ENCODE measurements at regions not wholly inside any gene's neighbourhood (a gene's known extent, or its start where the extent isn't known, plus 50 kb on each side); places are given as distances from the start of the nearest gene placed in this dataset.
"Not testable (repeated sequence)": the region's sequence is repeated elsewhere in the genome, so short reads cannot be mapped to it uniquely, and the experiment has no call there.

DNA sequence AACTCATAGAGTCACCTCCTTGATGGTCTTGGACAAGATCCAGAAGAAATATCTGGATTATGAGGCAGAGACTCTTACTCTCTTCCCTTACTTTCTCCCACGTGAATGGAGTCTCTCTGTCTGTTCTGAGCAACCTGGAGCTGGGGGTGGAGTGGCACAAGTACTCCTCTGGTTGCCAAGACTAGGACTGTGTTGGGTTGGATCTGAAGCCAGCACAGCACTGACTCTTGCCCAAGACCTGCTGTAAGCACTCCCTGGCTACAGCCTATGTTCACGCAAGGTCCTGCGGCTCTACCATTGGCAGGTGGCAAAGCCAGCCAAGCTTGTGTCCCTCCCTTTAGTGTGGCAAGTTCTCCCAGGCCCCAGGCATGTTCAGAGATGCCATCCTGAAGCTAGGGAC is 488.2 kb upstream of the NRG3 start:
- DNase-seq (ENCODE audit: extremely low read depth, low read depth), result no peak

DNA sequence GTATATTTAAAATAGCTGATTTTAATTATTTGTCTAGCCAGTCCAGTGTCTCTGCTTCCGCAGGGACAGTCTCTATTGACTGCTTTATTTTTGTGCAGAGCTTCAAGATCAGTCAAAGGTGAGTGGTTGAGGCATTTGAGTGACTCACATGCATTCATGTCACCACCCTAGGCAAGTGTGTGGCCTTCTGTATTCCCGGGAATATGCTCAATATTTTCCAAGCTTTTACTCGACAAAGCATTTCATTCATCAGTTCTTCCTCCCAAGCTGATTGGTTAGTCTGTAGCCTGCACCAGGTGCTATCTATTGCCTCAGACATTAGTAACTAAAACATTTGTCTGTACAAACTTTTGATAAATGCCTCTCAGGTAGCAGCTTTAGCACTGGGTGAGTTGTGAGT is 471.5 kb upstream of the NRG3 start:
- DNase-seq (ENCODE audit: extremely low read depth, low read depth), result no peak

GRCh38 chr10:81405399-81405798 is 469.6 kb upstream of the NRG3 start:
- DNase-seq (ENCODE audit: extremely low read depth, low read depth), result no peak

DNA sequence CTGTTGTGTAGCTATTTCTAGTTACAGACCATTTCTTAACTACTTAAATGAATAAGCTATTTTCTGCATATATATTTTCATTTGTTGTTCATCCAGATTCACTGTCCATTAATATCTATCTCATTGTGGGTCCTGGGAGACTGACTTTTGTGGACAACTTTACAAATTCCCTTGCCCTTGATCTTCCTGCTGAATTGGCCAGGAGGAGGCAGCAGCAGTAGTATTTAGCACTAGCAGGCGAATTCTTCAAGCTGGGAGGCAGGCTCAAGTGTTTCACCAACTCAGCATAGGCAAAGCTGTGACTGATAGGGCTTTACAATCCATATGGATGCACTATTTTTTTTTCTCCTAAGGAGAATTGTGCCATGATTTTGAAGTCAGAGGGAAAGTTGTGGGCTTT is 461.0 kb upstream of the NRG3 start:
- DNase-seq (ENCODE audit: extremely low read depth, low read depth), result no peak

GRCh38 chr10:81426722-81427121 is 448.3 kb upstream of the NRG3 start:
- no peak for DNase-seq (ENCODE audit: extremely low read depth, low read depth)

DNA sequence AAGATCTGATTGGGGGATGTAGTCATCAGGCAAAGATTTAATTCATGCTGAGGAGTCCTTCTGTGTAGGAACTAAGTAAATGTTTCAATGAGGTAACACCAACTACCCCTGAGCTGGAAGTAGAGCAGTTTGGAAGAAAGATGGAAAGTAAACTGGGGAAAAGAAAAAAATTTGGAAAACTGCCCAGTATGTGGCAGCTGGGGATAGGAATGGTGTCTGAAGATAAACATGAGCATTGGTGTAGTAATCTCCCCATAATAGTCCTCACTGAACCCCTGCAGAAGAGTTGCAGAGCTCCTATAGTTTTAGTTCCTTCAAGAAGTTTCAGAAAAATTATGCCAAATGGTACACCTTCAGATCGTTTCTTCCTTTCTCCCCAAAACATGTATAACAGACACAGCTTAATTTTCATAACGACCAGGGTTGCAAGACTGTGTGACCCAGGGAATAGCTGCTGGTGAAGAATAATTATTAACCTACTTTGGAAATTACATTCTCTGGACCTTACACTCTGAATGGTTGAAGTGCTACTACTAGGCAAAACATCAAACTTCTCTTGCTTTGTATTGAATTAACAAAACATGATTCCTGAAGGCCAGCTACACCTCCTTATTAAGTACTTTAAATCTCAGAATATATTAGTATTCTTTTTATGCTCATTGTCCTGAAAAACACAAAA is 446.4 kb upstream of the NRG3 start:
- DNase-seq (ENCODE audit: extremely low read depth, low read depth), result no peak

GRCh38 chr10:81439445-81439844 is 435.5 kb upstream of the NRG3 start:
- DNase-seq (ENCODE audit: extremely low read depth, low read depth), result no peak

DNA sequence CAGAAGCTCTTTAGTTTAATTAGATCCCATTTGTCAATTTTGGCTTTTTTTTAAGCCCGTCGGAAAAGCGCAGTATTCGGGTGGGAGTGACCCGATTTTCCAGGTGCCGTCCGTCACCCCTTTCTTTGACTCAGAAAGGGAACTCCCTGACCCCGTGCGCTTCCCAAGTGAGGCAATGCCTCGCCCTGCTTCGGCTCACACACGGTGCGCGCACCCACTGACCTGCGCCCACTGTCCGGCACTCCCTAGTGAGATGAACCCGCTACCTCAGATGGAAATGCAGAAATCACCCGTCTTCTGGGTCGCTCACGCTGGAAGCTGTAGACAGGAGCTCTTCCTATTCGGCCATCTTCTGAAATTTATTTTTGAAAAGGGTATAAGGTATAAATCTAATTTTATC is 433.4 kb upstream of the NRG3 start:
- DNase-seq (ENCODE audit: extremely low read depth, low read depth), result not testable (repeated sequence)

GRCh38 chr10:81444242-81444929 is 430.6 kb upstream of the NRG3 start:
- no peak for DNase-seq (ENCODE audit: extremely low read depth, low read depth)

GRCh38 chr10:81450651-81451050 is 424.3 kb upstream of the NRG3 start:
- DNase-seq (ENCODE audit: extremely low read depth, low read depth), result no peak

- DNase-seq (ENCODE audit: extremely low read depth, low read depth), result no peak
Measured at GRCh38 chr10:81472927-81473470, 402.0 kb upstream of the NRG3 start.

- no peak for DNase-seq (ENCODE audit: extremely low read depth, low read depth)
Measured at GRCh38 chr10:81473755-81474154, 401.2 kb upstream of the NRG3 start.

DNA sequence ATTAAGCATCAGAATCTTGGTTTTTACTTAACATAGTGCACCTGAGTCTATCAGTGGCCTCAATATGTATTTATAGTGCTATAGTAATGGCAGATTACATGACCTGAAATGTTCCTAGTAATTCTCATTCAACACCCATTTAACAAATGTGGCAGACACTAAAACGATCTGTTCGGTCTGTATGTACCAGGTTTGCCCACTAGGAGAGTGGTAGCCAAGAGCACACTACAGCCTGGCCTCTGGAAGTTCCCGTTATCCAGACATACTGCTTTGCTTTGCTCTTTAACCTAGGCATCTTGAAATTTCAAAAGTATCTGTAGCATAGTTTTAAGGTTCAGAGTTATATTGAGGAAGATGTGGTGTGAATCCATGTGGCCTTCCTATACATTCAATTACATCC is 395.7 kb upstream of the NRG3 start:
- DNase-seq (ENCODE audit: extremely low read depth, low read depth), result no peak

DNA sequence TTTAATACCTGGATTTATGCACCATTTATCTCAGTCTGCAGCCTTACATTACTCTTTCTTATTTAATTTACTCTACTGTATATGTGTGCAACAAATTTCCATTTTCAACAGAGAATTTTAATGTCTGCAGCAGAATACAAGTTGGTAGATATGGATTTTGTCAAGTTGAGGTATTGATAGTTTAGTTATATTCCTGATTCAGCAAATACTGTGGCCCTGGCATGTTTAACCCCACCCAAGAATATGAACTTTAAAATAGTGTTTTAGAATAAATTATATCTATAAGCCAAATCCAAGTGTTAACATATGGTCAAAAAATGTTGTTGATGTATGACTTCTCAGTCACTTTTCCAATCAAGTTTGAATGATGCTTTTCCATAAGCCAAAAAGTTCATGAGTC is 378.4 kb upstream of the NRG3 start:
- no peak for DNase-seq (ENCODE audit: extremely low read depth, low read depth)

GRCh38 chr10:81498011-81498551 is 376.9 kb upstream of the NRG3 start:
- no peak for DNase-seq (ENCODE audit: extremely low read depth, low read depth)

DNA sequence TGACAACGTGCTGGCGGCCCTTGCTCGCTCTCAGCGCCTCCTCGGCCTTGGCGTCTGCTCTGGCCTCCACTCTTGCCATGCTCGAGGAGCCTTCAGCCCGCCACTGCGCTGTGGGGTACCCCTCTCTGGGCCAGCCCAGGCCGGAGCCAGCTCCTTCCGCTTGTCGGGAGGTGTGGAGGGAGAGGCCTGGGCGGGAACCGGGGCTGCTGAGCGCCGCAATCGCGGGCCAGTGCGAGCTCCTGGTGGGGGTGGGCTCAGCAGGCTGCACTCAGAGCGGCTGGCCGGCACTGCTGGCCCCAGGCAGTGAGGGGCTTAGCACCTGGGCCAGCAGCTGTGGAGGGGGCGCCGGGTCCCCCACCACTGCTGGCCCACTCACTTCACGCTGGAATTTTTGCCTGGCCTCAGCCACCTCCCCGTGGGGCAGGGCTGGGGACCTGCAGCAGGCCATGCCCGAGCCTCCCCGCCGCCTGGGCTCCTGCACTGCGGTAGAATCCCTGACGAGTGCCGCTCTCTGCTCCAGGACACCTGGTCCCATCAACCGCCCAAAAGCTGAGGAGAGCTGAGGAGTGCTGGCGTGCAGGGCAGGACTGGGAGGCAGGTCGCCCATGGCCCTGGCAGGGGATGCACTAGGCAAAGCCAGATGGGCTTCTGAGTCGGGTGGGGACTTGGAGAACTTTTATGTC is 372.2 kb upstream of the NRG3 start:
- no peak for DNase-seq (ENCODE audit: extremely low read depth, low read depth)

GRCh38 chr10:81505777-81506176 is 369.2 kb upstream of the NRG3 start:
- not testable (repeated sequence) for DNase-seq (ENCODE audit: extremely low read depth, low read depth)

DNA sequence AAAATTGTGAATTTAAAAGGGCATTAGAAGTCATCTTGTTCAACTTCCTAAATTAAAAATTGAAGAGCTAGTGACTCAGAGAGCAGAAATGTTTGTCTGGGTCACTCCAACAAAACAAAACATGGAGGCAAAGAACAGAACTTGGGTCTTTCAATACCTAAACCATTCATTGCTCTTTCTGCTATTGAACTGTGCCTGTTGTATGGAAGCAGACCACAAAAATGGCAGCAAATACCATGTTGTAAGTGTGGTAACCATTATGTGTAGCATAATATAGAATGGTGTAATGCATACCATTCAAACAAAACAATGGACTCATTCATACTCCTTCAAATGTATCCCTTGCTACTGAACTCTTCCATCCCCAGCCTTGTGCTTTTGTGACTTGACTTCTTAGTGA is 360.2 kb upstream of the NRG3 start:
- DNase-seq (ENCODE audit: extremely low read depth, low read depth), result no peak

DNA sequence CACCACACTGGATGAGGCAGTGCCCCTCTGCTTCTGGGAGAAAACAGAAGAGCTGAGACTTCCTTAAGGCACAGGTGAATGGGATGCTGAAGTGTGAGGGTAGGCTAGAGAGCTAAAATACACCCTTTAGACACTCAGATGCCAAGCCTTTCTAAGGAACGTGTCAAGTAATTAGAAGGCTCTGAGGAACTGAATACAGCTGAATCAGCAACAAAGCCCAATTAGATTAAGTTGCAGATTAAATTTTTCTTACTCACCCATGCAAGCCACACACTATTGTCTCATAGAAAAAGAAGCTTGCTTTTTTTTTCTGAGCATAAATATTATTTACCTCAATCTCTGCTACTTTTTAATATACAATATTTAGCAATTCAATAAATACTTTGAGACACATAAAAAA is 354.3 kb upstream of the NRG3 start:
- DNase-seq (ENCODE audit: extremely low read depth, low read depth), result no peak

- DNase-seq (ENCODE audit: extremely low read depth, low read depth), result no peak
Measured at GRCh38 chr10:81524467-81524866, 350.5 kb upstream of the NRG3 start.

GRCh38 chr10:81532403-81532802 is 342.6 kb upstream of the NRG3 start:
- no peak for DNase-seq (ENCODE audit: extremely low read depth, low read depth)

DNA sequence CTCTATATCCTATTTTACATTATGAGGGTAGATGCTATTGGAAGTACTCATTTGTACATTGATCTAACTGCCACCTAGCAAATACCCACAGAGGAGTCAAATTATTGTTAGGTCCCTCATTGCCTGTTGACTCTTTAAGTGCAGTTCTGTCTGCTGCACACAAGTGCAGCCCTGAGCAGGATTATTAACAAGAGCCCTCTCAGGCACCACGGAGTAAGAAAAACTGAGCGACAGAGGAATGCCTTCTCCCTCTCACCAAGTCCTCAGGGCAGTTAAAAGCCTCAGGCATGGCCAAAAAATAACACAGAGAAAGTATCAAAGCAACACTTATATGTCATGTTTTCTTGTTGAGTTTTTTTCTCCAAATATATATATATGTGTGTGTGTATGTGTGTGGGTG is 340.0 kb upstream of the NRG3 start:
- DNase-seq (ENCODE audit: extremely low read depth, low read depth), result no peak
